ENCODE measurements at regions not wholly inside any gene's neighbourhood (a gene's known extent, or its start where the extent isn't known, plus 50 kb on each side); places are given as distances from the start of the nearest gene placed in this dataset.

DNA sequence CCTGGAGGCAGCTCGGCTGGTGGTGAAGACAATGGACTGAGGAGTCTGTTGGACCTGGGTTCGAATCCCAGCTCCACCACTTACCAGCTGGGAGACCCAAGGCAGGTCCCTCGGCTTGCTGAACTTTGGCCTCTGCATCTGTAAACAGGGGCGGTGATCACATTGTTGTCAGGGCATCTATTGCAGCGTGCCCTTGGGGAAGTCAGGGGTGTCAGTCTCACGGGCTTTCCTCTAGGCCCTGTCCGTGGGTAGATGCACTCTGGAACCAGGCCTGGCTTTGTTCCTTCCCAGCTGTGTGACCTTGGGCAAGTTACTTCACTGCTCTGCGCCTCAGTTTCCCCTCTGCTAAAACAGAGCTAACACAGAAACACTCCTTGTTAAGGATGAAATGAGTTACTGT, 68.8 kb upstream of the SLC6A6 start:
- DNase-seq (ENCODE audit: low read depth, low spot score) (no peak), FAIRE-seq (no peak)
- no peak overlapping the region for H2AFZ ChIP-seq (ENCODE audit: low read depth, low read length)
- H3K27me3 ChIP-seq (ENCODE audit: control insufficient read depth in 2 of 2, insufficient read depth in 2 of 2, low read length in 2 of 2) = peaks cover 0 to 3% of the 10 kb centered on the region in 2 experiments
- no peaks in the 10 kb centered on the region for H4K20me1 ChIP-seq (replicated peaks; ENCODE audit: control insufficient read depth, extremely low read depth, insufficient read depth, low read length)
- H3K4me1 ChIP-seq (ENCODE audit: control insufficient read depth, extremely low read depth, insufficient read depth, low read length) = no peaks in the 10 kb centered on the region
- H3K9me1 ChIP-seq (replicated peaks; ENCODE audit: control insufficient read depth, extremely low read depth, insufficient read depth, low read length) = no peaks in the 10 kb centered on the region
- BruUV-seq (replicated peaks) = no TSS peak
- intact Hi-C loops (cut with micrococcal nuclease) = no loop called here
- ChIA-PET POLR2A (no interaction called here), CTCF (no interaction called here)
- H3K27ac ChIP-seq (ENCODE audit: insufficient read depth, low read depth, low read length) = no peak overlapping the region
- no peaks in the 10 kb centered on the region for H3K79me2 ChIP-seq (ENCODE audit: control insufficient read depth, insufficient read depth, low read length)
- H3K4me3 ChIP-seq (replicated peaks in 1 of 3; ENCODE audit: insufficient read depth in 1 of 3, low read depth in 1 of 3, low read length in 3 of 3) = no peak overlapping the region
- TF ChIP-seq GATA2 (IDR thresholded peaks at IDR 0.05; ENCODE audit: insufficient read depth, insufficient read length, low read depth, low read length) (no peak), POLR2A (IDR thresholded peaks at IDR 0.05; ENCODE audit: low read depth, low read length) (no peak), MYC (IDR thresholded peaks at IDR 0.05; ENCODE audit: low read depth, low read length) (no peak)
- H3K36me3 ChIP-seq (ENCODE audit: control insufficient read depth in 2 of 2, extremely low read depth in 1 of 2, insufficient read depth in 2 of 2, low read length in 2 of 2) = no peaks in the 10 kb centered on the region
- no peaks in the 10 kb centered on the region for H3K9me3 ChIP-seq (replicated peaks; ENCODE audit: control insufficient read depth, insufficient read depth, low read length)
- H3K4me2 ChIP-seq (ENCODE audit: insufficient read depth, low read length) = no peak overlapping the region
- dilution Hi-C loops (cut with MboI; ENCODE audit: extremely low pct_ligation_motif_present, low sequenced_read_pairs) = no loop called here
- no peak overlapping the region for H3K9ac ChIP-seq (replicated peaks; ENCODE audit: extremely low read depth, insufficient read depth, low read length)

DNA sequence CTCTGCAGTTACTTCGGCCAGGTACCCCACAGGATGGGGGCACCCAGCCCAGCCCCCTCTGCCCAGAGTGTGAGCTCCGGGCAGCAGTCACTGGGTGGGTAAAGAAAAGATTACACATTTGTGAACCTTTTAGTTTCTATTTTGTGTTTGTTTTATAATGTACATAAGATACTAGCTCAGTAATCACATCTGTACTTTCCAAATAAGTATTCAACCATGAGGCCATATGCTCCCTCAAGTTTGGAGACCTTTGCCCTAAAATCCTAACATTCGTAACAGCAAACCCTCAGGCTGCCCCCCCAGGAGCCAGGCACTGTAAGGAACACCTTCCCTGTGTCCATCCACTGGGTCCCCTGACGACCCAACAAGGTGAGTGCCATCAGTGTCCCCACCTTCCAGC, 68.3 kb upstream of the SLC6A6 start:
- H3K4me3 ChIP-seq (replicated peaks in 1 of 3; ENCODE audit: insufficient read depth in 1 of 3, low read depth in 1 of 3, low read length in 3 of 3) = no peak overlapping the region
- H3K9me1 ChIP-seq (replicated peaks; ENCODE audit: control insufficient read depth, extremely low read depth, insufficient read depth, low read length) = no peaks in the 10 kb centered on the region
- no peak overlapping the region for H3K9ac ChIP-seq (replicated peaks; ENCODE audit: extremely low read depth, insufficient read depth, low read length)
- no peaks in the 10 kb centered on the region for H4K20me1 ChIP-seq (replicated peaks; ENCODE audit: control insufficient read depth, extremely low read depth, insufficient read depth, low read length)
- no TSS peak for BruUV-seq (replicated peaks)
- no peaks in the 10 kb centered on the region for H3K4me1 ChIP-seq (ENCODE audit: control insufficient read depth, extremely low read depth, insufficient read depth, low read length)
- FAIRE-seq (no peak), DNase-seq (ENCODE audit: low read depth, low spot score) (no peak)
- no peaks in the 10 kb centered on the region for H3K36me3 ChIP-seq (ENCODE audit: control insufficient read depth in 2 of 2, extremely low read depth in 1 of 2, insufficient read depth in 2 of 2, low read length in 2 of 2)
- no peaks in the 10 kb centered on the region for H3K79me2 ChIP-seq (ENCODE audit: control insufficient read depth, insufficient read depth, low read length)
- POLR2A ChIA-PET = no interaction called here
- no peak for TF ChIP-seq FOS (IDR thresholded peaks at IDR 0.05; ENCODE audit: borderline replicate concordance, insufficient read depth, low read length)
- no peak for TF ChIP-seq POLR2A (IDR thresholded peaks at IDR 0.05; ENCODE audit: low read depth, low read length)
- TF ChIP-seq, protein P1, sequence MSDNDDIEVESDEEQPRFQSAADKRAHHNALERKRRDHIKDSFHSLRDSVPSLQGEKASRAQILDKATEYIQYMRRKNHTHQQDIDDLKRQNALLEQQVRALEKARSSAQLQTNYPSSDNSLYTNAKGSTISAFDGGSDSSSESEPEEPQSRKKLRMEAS (IDR thresholded peaks at IDR 0.05; ENCODE audit: insufficient read depth, insufficient read length) = no peak
- TF ChIP-seq, protein P2, sequence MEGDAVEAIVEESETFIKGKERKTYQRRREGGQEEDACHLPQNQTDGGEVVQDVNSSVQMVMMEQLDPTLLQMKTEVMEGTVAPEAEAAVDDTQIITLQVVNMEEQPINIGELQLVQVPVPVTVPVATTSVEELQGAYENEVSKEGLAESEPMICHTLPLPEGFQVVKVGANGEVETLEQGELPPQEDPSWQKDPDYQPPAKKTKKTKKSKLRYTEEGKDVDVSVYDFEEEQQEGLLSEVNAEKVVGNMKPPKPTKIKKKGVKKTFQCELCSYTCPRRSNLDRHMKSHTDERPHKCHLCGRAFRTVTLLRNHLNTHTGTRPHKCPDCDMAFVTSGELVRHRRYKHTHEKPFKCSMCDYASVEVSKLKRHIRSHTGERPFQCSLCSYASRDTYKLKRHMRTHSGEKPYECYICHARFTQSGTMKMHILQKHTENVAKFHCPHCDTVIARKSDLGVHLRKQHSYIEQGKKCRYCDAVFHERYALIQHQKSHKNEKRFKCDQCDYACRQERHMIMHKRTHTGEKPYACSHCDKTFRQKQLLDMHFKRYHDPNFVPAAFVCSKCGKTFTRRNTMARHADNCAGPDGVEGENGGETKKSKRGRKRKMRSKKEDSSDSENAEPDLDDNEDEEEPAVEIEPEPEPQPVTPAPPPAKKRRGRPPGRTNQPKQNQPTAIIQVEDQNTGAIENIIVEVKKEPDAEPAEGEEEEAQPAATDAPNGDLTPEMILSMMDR (IDR thresholded peaks at IDR 0.05; ENCODE audit: extremely low read depth in 1 of 2, insufficient read depth in 1 of 2, low read depth in 1 of 2, low read length in 2 of 2) = no peak
- no peak for TF ChIP-seq EZH2 (IDR thresholded peaks at IDR 0.05; ENCODE audit: borderline replicate concordance, low read depth, low read length, severe bottlenecking)
- TF ChIP-seq POLR2AphosphoS5 (IDR thresholded peaks at IDR 0.05; ENCODE audit: insufficient read depth, low read depth, low read length) = no peak
- no peak for TF ChIP-seq MYC (IDR thresholded peaks at IDR 0.05; ENCODE audit: low read depth, low read length)
- TF ChIP-seq GATA2 (IDR thresholded peaks at IDR 0.05; ENCODE audit: insufficient read depth, insufficient read length, low read depth, low read length) = no peak
- TF ChIP-seq JUN (IDR thresholded peaks at IDR 0.05; ENCODE audit: borderline replicate concordance, insufficient read depth, insufficient read length, low read depth) = no peak
- H3K27ac ChIP-seq (ENCODE audit: insufficient read depth, low read depth, low read length) = no peak overlapping the region
- no peak overlapping the region for H3K4me2 ChIP-seq (ENCODE audit: insufficient read depth, low read length)
- dilution Hi-C loops (cut with MboI; ENCODE audit: extremely low pct_ligation_motif_present, low sequenced_read_pairs) = no loop called here
- H3K9me3 ChIP-seq (replicated peaks; ENCODE audit: control insufficient read depth, insufficient read depth, low read length) = no peaks in the 10 kb centered on the region
- intact Hi-C loops (cut with micrococcal nuclease) = no loop called here
- no peak overlapping the region for H2AFZ ChIP-seq (ENCODE audit: low read depth, low read length)
- CTCF ChIA-PET = no interaction called here
- H3K27me3 ChIP-seq (ENCODE audit: control insufficient read depth in 2 of 2, insufficient read depth in 2 of 2, low read length in 2 of 2) = peaks cover 0 to 3% of the 10 kb centered on the region in 2 experiments
